ENCODE measurements at regions not wholly inside any gene's neighbourhood (a gene's known extent, or its start where the extent isn't known, plus 50 kb on each side); places are given as distances from the start of the nearest gene placed in this dataset.

- Histone ChIP-seq H3K27ac (no peak overlapping the region), H3K4me3 (ENCODE audit: low read depth in 1 of 2, low read length in 1 of 2) (no peak overlapping the region), H3K4me1 (ENCODE audit: control insufficient read depth in 1 of 2, insufficient read depth in 1 of 2, low read depth in 1 of 2, low read length in 1 of 2) (no peaks in the 10 kb centered on the region), H3K27me3 (no peaks in the 10 kb centered on the region), H3K36me3 (no peaks in the 10 kb centered on the region), H3K9me3 (no peaks in the 10 kb centered on the region)
- TF ChIP-seq CTCF (IDR thresholded peaks at IDR 0.05) = no peak
Observed at GRCh38 chr5:71865665-71866320, 146.7 kb downstream of the CARTPT start.

GRCh38 chr5:71872311-71872864 is 153.3 kb downstream of the CARTPT start:
- Histone ChIP-seq H3K27ac (no peak overlapping the region), H3K36me3 (no peaks in the 10 kb centered on the region), H3K27me3 (no peaks in the 10 kb centered on the region), H3K4me1 (ENCODE audit: control insufficient read depth in 1 of 2, insufficient read depth in 1 of 2, low read depth in 1 of 2, low read length in 1 of 2) (no peaks in the 10 kb centered on the region), H3K4me3 (ENCODE audit: low read depth in 1 of 2, low read length in 1 of 2) (no peak overlapping the region), H3K9me3 (no peaks in the 10 kb centered on the region)
- no peak for TF ChIP-seq CTCF (IDR thresholded peaks at IDR 0.05)

GRCh38 chr5:71873191-71873591 is 154.1 kb downstream of the CARTPT start:
- H3K27ac ChIP-seq = no peak overlapping the region
- no peak overlapping the region for H3K4me3 ChIP-seq (ENCODE audit: low read depth in 1 of 2, low read length in 1 of 2)
- H3K4me1 ChIP-seq (ENCODE audit: control insufficient read depth in 1 of 2, insufficient read depth in 1 of 2, low read depth in 1 of 2, low read length in 1 of 2) = no peaks in the 10 kb centered on the region
- no peaks in the 10 kb centered on the region for H3K27me3 ChIP-seq
- TF ChIP-seq CTCF (IDR thresholded peaks at IDR 0.05) = no peak
- H3K36me3 ChIP-seq = no peaks in the 10 kb centered on the region
- H3K9me3 ChIP-seq = no peaks in the 10 kb centered on the region

DNA sequence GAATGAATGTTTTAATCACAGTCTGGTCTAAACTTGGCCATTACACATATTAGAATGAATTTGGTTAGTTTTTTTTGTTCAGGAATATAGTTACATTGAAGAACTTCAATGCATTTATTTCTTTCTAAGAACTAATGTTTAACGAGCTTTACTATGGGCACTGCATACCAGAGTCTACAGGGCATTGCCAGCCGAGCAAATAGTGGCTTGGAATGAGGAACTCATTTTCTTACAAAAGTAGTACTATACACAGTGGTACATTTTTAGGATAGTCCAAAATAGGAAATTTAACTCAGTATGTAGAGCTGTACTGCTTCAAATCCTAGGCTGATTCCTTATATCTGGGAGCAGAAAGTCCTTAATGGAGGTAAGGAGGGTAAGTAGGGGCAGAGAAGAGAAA is 155.4 kb downstream of the CARTPT start:
- H3K27ac ChIP-seq = no peak overlapping the region
- H3K4me1 ChIP-seq (ENCODE audit: control insufficient read depth in 1 of 2, insufficient read depth in 1 of 2, low read depth in 1 of 2, low read length in 1 of 2) = no peaks in the 10 kb centered on the region
- no peaks in the 10 kb centered on the region for H3K27me3 ChIP-seq
- H3K36me3 ChIP-seq = no peaks in the 10 kb centered on the region
- H3K4me3 ChIP-seq (ENCODE audit: low read depth in 1 of 2, low read length in 1 of 2) = no peak overlapping the region
- no peak for TF ChIP-seq CTCF (IDR thresholded peaks at IDR 0.05)
- H3K9me3 ChIP-seq = no peaks in the 10 kb centered on the region

DNA sequence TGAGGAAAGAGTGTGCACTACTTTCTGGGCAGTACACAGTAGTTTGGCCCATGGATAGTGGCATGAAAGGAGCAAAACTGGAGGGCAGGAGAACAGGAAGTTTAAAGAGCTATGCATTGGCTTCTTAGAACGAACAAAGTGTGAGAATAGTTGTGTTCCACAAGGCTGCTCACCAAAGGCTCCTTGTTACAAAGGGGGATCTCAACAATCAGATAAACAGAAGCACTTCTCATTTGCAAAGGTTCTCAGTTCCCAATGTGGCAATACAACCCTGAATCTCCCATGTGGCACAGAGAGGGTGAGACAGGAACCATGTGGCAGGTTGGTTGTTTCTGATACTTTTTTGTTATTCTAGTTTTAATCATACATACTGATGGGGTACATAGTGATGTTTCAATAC is 158.4 kb downstream of the CARTPT start:
- H3K36me3 ChIP-seq = no peaks in the 10 kb centered on the region
- H3K9me3 ChIP-seq = no peaks in the 10 kb centered on the region
- no peaks in the 10 kb centered on the region for H3K27me3 ChIP-seq
- no peak for TF ChIP-seq CTCF (IDR thresholded peaks at IDR 0.05)
- H3K27ac ChIP-seq = no peak overlapping the region
- H3K4me1 ChIP-seq (ENCODE audit: control insufficient read depth in 1 of 2, insufficient read depth in 1 of 2, low read depth in 1 of 2, low read length in 1 of 2) = no peaks in the 10 kb centered on the region
- no peak overlapping the region for H3K4me3 ChIP-seq (ENCODE audit: low read depth in 1 of 2, low read length in 1 of 2)

Data from neutrophil (primary cell).